OCI-LY1 (cell line): ENCODE measurements at regions not wholly inside any gene's neighbourhood (a gene's known extent, or its start where the extent isn't known, plus 50 kb on each side); places are given as distances from the start of the nearest gene placed in this dataset.

Experiments used
- H2AFZ ChIP-seq: fragments of 200-600 bp; sonication (generic), shearing (Covaris generic); 2 replicates; pipeline ENCODE4 v1.6.0; 2014; ENCODE audit warnings: antibody characterized with exemption, mild to moderate bottlenecking, low read length
- H3F3A ChIP-seq: fragments of 200-600 bp; sonication (generic), shearing (Covaris generic); 2 replicates; pipeline ENCODE4 v1.6.0; 2014; ENCODE audit warnings: mild to moderate bottlenecking, antibody characterized with exemption, low read length, moderate library complexity; ENCODE audit not compliant: insufficient read depth
- H3K27ac ChIP-seq: fragments of 200-600 bp; sonication (generic); 2 replicates; pipeline ENCODE4 v1.5.1; 2014; ENCODE audit warnings: low read length, mixed run types, mild to moderate bottlenecking, low read depth; ENCODE audit not compliant: poor library complexity, severe bottlenecking
- H3K27me3 ChIP-seq: fragments of 200-600 bp; sonication (generic); 2 replicates; pipeline ENCODE4 v1.6.0; 2014; ENCODE audit warnings: antibody characterized with exemption, mild to moderate bottlenecking, low read length, moderate library complexity; ENCODE audit not compliant: insufficient read depth
- H3K36me3 ChIP-seq: fragments of 200-600 bp; sonication (generic); 2 replicates; pipeline ENCODE4 v1.6.1; 2014; ENCODE audit warnings: mild to moderate bottlenecking, antibody characterized with exemption, low read length, moderate library complexity, mixed read lengths; ENCODE audit not compliant: insufficient read depth
- H3K4me1 ChIP-seq: fragments of 200-600 bp; sonication (generic); 2 replicates; pipeline ENCODE4 v1.5.1; 2014; ENCODE audit warnings: mild to moderate bottlenecking, low read length, moderate library complexity; ENCODE audit not compliant: insufficient read depth, severe bottlenecking
- H3K4me2 ChIP-seq: fragments of 200-600 bp; sonication (generic), shearing (Covaris generic); 2 replicates; pipeline ENCODE4 v1.6.1; 2014; ENCODE audit warnings: low read length
- H3K4me3 ChIP-seq: fragments of 200-600 bp; sonication (generic); 2 replicates; pipeline ENCODE4 v1.5.1; 2014; ENCODE audit warnings: low read length, low read depth, mild to moderate bottlenecking, mixed read lengths; ENCODE audit not compliant: poor library complexity, severe bottlenecking
- H3K79me2 ChIP-seq: fragments of 200-600 bp; shearing (Covaris generic); 2 replicates; pipeline ENCODE4 v1.6.1; 2016; ENCODE audit warnings: mixed run types, low read length, mixed read lengths; ENCODE audit not compliant: insufficient read depth
- H3K9ac ChIP-seq: fragments of 200-600 bp; sonication (generic), shearing (Covaris generic); 2 replicates; pipeline ENCODE4 v1.6.1; 2014; ENCODE audit warnings: mild to moderate bottlenecking, low read length, mixed read lengths
- H3K9me2 ChIP-seq: fragments of 200-600 bp; sonication (generic), shearing (Covaris generic); 2 replicates; pipeline ENCODE4 v1.6.1; 2014; ENCODE audit warnings: low read depth, mild to moderate bottlenecking, low read length, mixed read lengths
- H3K9me3 ChIP-seq: fragments of 200-600 bp; shearing (Covaris generic); 2 replicates; pipeline ENCODE4 v1.6.1; 2014; ENCODE audit warnings: low read length, mixed read lengths
- H4K20me1 ChIP-seq: fragments of 200-600 bp; sonication (generic), shearing (Covaris generic); 2 replicates; pipeline ENCODE4 v1.6.0; 2016; ENCODE audit warnings: mild to moderate bottlenecking, low read length; ENCODE audit not compliant: insufficient read depth
- EZH2 ChIP-seq: fragments of 200-600 bp; sonication (generic), shearing (Covaris generic); IDR thresholded peaks from 2 replicates; pipeline ENCODE4 v1.8.0; 2017; ENCODE audit warnings: borderline replicate concordance, mixed run types, mild to moderate bottlenecking, antibody characterized with exemption, low read length, moderate library complexity, mixed read lengths
- TF ChIP-seq, protein P1 (sequence below): fragments of 200-600 bp; sonication (generic), shearing (Covaris generic); IDR thresholded peaks from 2 replicates; pipeline ENCODE4 v1.5.1; 2017; ENCODE audit warnings: mild to moderate bottlenecking, antibody characterized with exemption, low read length, moderate library complexity, mixed read lengths

- H3K36me3 ChIP-seq: no peaks in the 10 kb centered on the region
- no peaks in the 10 kb centered on the region for H3K9me3 ChIP-seq
- H3K27me3 ChIP-seq: no peaks in the 10 kb centered on the region; the same call in none of the 2 replicates
- no peaks in the 10 kb centered on the region for H3K79me2 ChIP-seq
- no peaks in the 10 kb centered on the region for H3F3A ChIP-seq
- H2AFZ ChIP-seq: no peak overlapping the region
- H3K9ac ChIP-seq: no peak overlapping the region
- H3K4me3 ChIP-seq: no peak overlapping the region
- no peaks in the 10 kb centered on the region for H4K20me1 ChIP-seq
- no peak overlapping the region for H3K4me2 ChIP-seq
- no peaks in the 10 kb centered on the region for H3K4me1 ChIP-seq
- H3K27ac ChIP-seq: no peak overlapping the region
- H3K9me2 ChIP-seq: no peaks in the 10 kb centered on the region
- TF ChIP-seq EZH2: no peak
- TF ChIP-seq, protein P1, sequence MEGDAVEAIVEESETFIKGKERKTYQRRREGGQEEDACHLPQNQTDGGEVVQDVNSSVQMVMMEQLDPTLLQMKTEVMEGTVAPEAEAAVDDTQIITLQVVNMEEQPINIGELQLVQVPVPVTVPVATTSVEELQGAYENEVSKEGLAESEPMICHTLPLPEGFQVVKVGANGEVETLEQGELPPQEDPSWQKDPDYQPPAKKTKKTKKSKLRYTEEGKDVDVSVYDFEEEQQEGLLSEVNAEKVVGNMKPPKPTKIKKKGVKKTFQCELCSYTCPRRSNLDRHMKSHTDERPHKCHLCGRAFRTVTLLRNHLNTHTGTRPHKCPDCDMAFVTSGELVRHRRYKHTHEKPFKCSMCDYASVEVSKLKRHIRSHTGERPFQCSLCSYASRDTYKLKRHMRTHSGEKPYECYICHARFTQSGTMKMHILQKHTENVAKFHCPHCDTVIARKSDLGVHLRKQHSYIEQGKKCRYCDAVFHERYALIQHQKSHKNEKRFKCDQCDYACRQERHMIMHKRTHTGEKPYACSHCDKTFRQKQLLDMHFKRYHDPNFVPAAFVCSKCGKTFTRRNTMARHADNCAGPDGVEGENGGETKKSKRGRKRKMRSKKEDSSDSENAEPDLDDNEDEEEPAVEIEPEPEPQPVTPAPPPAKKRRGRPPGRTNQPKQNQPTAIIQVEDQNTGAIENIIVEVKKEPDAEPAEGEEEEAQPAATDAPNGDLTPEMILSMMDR: no peak
Measured at GRCh38 chr3:193803288-193803687, 210.3 kb downstream of the OPA1 start.

DNA sequence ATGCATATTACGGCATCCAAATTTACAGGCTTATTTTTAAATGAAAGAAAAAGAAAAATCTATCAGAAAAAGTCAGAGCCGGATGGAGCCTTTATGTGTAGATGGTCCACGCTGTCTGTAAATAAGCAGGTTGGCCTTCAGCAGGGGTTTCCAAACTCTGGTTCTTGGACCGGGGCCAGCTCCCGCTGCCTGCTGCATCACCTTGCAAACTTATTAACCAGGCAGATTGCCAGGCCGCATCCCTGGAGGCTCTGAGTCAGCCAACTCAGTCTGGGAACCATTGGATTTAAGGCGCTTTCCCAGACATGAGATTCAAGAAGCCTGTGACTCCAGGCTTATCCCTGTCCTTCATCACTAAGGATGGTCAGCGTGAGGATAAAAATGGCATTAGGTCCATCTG is 212.4 kb downstream of the OPA1 start:
- no peaks in the 10 kb centered on the region for H3K9me3 ChIP-seq
- TF ChIP-seq, protein P1: no peak
- TF ChIP-seq EZH2: no peak
- no peaks in the 10 kb centered on the region for H3K9me2 ChIP-seq
- no peaks in the 10 kb centered on the region for H3K79me2 ChIP-seq
- H3K36me3 ChIP-seq: no peaks in the 10 kb centered on the region
- no peaks in the 10 kb centered on the region for H3K4me1 ChIP-seq
- H3F3A ChIP-seq: no peaks in the 10 kb centered on the region
- no peak overlapping the region for H3K4me3 ChIP-seq
- no peak overlapping the region for H2AFZ ChIP-seq
- H3K27me3 ChIP-seq: no peaks in the 10 kb centered on the region; the same call in none of the 2 replicates
- H3K4me2 ChIP-seq: no peak overlapping the region
- H3K27ac ChIP-seq: no peak overlapping the region
- no peaks in the 10 kb centered on the region for H4K20me1 ChIP-seq
- no peak overlapping the region for H3K9ac ChIP-seq

DNA sequence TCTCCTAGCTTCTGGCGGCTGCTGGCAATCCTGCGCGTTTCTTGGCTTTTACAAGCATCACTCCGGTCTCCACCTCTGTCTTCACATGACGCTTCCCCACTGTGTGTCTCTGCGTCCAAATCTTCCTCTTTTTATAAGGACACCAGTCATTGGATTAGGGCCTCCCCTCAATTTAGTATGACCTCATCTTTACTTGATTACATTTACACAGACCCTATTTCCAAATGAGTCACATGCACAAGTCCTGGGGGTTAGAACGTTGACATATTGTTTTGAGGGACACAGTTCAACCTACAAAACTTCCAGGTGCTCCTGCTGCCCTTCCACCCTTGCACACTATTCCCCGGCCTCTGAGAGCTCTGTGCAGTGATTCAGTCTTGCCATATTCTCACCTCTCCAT is 215.3 kb downstream of the OPA1 start:
- no peaks in the 10 kb centered on the region for H3F3A ChIP-seq
- no peak overlapping the region for H2AFZ ChIP-seq
- H3K27me3 ChIP-seq: no peaks in the 10 kb centered on the region; the same call in 1 of the 2 replicates
- no peaks in the 10 kb centered on the region for H3K9me3 ChIP-seq
- H4K20me1 ChIP-seq: no peaks in the 10 kb centered on the region
- no peak overlapping the region for H3K27ac ChIP-seq
- H3K36me3 ChIP-seq: no peaks in the 10 kb centered on the region
- no peak overlapping the region for H3K4me3 ChIP-seq
- no peak overlapping the region for H3K9ac ChIP-seq
- no peaks in the 10 kb centered on the region for H3K9me2 ChIP-seq
- H3K4me2 ChIP-seq: no peak overlapping the region
- TF ChIP-seq, protein P1: no peak
- TF ChIP-seq EZH2: no peak
- no peaks in the 10 kb centered on the region for H3K4me1 ChIP-seq
- H3K79me2 ChIP-seq: no peaks in the 10 kb centered on the region
